ENCODE measurements at regions not wholly inside any gene's neighbourhood (a gene's known extent, or its start where the extent isn't known, plus 50 kb on each side); places are given as distances from the start of the nearest gene placed in this dataset.
"Not testable (repeated sequence)": the region's sequence is repeated elsewhere in the genome, so short reads cannot be mapped to it uniquely, and the experiment has no call there.

DNA sequence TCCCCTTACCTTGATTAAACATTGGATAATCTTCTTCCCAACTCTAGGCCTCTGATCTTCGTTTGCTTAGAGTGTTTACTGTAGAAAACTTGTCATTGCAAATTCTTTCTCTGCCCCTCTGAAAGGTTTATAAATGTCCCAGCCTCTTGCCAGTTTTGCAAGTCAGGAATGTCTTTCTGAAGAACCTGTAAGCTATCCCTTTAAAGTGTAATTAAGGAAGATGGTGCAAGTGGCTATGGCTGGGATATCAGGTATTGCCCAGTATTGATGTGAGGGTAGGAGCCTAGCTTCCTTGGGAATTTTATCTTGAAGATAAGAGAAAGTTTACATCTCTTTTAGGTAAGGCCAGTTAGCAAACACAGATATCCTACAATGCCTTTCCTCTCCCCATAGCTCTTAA is 211.0 kb upstream of the RIMS1 start:
- Histone ChIP-seq H3K27me3 (ENCODE audit: control insufficient read depth, insufficient read depth, low read length) (no peaks in the 10 kb centered on the region), H3K4me3 (ENCODE audit: low read depth, low read length) (no peak overlapping the region), H3K9me3 (ENCODE audit: control insufficient read depth in 2 of 2, low read length in 2 of 2) (no peaks in the 10 kb centered on the region), H3K4me1 (ENCODE audit: control insufficient read depth, insufficient read depth, low read length, poor library complexity, severe bottlenecking) (no peaks in the 10 kb centered on the region), H3K36me3 (ENCODE audit: control insufficient read depth, insufficient read depth, low read length) (no peaks in the 10 kb centered on the region), H3K27ac (ENCODE audit: insufficient read depth, low read length, poor library complexity, severe bottlenecking) (no peak overlapping the region)
- no peak for ATAC-seq (ENCODE audit: low read depth in 2 of 2)
- Mint-ChIP-seq H3K9me3 (peaks cover 0 to 6% (median 1%) of the 10 kb centered on the region in 7 donors), H3K27me3 (no peaks in the 10 kb centered on the region), H3K36me3 (no peaks in the 10 kb centered on the region), H3K4me1 (no peaks in the 10 kb centered on the region), H3K27ac (no peak overlapping the region), H3K4me3 (no peak overlapping the region)
- no peak for DNase-seq

DNA sequence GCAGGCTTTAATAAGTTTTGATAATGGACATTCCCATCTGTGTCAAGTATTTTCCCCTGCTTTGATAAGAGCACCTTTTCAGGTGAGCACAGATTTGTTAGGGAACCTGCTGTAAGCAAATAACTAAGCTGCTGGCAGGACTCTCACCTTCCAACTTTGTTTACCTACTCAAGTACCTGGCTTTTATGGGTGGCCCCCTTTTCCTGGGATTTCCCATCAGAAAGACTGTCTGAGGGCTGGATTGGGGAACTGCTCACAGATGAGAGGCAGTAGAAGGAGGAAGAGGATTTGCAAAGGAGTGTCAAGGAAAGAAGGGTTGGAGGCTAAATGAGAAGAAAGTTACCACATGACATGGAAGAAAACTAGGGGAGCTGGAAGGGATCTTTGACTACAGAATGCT is 210.1 kb upstream of the RIMS1 start:
- Histone ChIP-seq H3K4me3 (ENCODE audit: low read depth, low read length) (no peak overlapping the region), H3K9me3 (ENCODE audit: control insufficient read depth in 2 of 2, low read length in 2 of 2) (no peaks in the 10 kb centered on the region), H3K36me3 (ENCODE audit: control insufficient read depth, insufficient read depth, low read length) (no peaks in the 10 kb centered on the region), H3K27ac (ENCODE audit: insufficient read depth, low read length, poor library complexity, severe bottlenecking) (no peak overlapping the region), H3K4me1 (ENCODE audit: control insufficient read depth, insufficient read depth, low read length, poor library complexity, severe bottlenecking) (no peaks in the 10 kb centered on the region), H3K27me3 (ENCODE audit: control insufficient read depth, insufficient read depth, low read length) (no peaks in the 10 kb centered on the region)
- Mint-ChIP-seq H3K27ac (no peak overlapping the region), H3K4me3 (no peak overlapping the region), H3K9me3 (peaks cover 0 to 6% (median under 1%) of the 10 kb centered on the region in 7 donors), H3K4me1 (no peaks in the 10 kb centered on the region), H3K36me3 (no peaks in the 10 kb centered on the region), H3K27me3 (no peaks in the 10 kb centered on the region)
- ATAC-seq (ENCODE audit: low read depth in 2 of 2): no peak
- DNase-seq: no peak

DNA sequence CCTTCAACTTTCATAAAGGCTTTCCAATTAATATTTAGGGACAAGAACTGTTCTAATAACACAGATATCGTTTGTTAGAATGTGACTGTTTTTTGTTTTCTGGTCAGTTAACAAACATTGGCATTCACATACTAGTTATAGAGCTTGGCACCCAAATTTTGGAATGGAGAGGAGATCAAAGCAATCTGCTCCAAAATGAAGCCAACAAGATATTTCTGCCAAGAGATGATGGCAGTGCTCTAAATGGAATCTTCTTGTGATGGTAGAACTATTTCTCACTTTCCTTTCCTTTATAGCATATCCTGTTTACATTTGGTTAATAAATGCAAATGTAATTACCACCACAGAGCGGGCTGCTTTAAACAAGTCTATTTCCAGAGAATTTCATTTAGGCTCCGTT is 208.3 kb upstream of the RIMS1 start:
- Histone ChIP-seq H3K4me1 (ENCODE audit: control insufficient read depth, insufficient read depth, low read length, poor library complexity, severe bottlenecking) (no peaks in the 10 kb centered on the region), H3K27ac (ENCODE audit: insufficient read depth, low read length, poor library complexity, severe bottlenecking) (no peak overlapping the region), H3K27me3 (ENCODE audit: control insufficient read depth, insufficient read depth, low read length) (no peaks in the 10 kb centered on the region), H3K36me3 (ENCODE audit: control insufficient read depth, insufficient read depth, low read length) (no peaks in the 10 kb centered on the region), H3K4me3 (ENCODE audit: low read depth, low read length) (no peak overlapping the region), H3K9me3 (ENCODE audit: control insufficient read depth in 2 of 2, low read length in 2 of 2) (no peaks in the 10 kb centered on the region)
- H3K36me3 Mint-ChIP-seq: no peaks in the 10 kb centered on the region
- ATAC-seq (ENCODE audit: low read depth in 2 of 2) (no peak), DNase-seq (no peak)
- no peak overlapping the region for H3K4me3 Mint-ChIP-seq
- H3K27me3 Mint-ChIP-seq: no peaks in the 10 kb centered on the region
- H3K9me3 Mint-ChIP-seq: peaks cover 0 to 6% (median 0%) of the 10 kb centered on the region in 7 donors
- no peak overlapping the region for H3K27ac Mint-ChIP-seq
- H3K4me1 Mint-ChIP-seq: no peaks in the 10 kb centered on the region

DNA sequence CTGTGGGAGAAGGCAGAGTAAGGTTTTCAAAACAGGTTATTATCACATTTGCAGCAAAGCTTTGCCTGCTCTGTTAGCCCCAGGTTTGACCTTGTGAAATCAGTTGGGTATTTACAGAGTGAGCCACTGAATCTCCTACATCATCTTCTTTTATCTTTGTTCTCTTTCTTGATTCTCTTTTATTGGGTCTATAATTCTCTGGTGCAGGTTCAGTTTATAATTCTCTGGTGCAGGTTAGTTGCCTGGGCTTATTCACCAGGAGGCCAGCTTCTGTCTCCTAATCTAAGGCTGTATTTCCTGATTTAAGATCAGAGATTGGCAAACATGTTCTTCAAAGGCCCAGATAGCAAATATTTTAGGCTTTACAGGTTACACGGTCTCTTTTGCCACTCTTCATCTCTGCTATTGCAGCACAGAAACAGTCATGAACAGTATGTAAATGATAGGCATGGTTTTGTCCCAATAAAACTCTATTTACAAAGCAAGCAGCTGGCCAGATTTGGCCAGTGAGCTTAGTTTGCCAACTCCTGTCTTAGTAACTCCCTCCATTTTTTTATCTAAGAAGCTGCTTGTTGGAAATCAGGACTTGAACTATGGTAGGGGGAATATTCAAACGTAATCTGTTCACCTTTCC is 205.0 kb upstream of the RIMS1 start:
- H3K36me3 Mint-ChIP-seq: no peaks in the 10 kb centered on the region
- ATAC-seq (ENCODE audit: low read depth in 2 of 2) (no peak), DNase-seq (no peak)
- Histone ChIP-seq H3K36me3 (ENCODE audit: control insufficient read depth, insufficient read depth, low read length) (no peaks in the 10 kb centered on the region), H3K27me3 (ENCODE audit: control insufficient read depth, insufficient read depth, low read length) (no peaks in the 10 kb centered on the region), H3K9me3 (ENCODE audit: control insufficient read depth in 2 of 2, low read length in 2 of 2) (no peaks in the 10 kb centered on the region), H3K27ac (ENCODE audit: insufficient read depth, low read length, poor library complexity, severe bottlenecking) (no peak overlapping the region), H3K4me1 (ENCODE audit: control insufficient read depth, insufficient read depth, low read length, poor library complexity, severe bottlenecking) (no peaks in the 10 kb centered on the region), H3K4me3 (ENCODE audit: low read depth, low read length) (no peak overlapping the region)
- no peaks in the 10 kb centered on the region for H3K27me3 Mint-ChIP-seq
- no peak overlapping the region for H3K27ac Mint-ChIP-seq
- no peak overlapping the region for H3K4me3 Mint-ChIP-seq
- H3K9me3 Mint-ChIP-seq: peaks cover 0 to 4% (median 0%) of the 10 kb centered on the region in 7 donors
- no peaks in the 10 kb centered on the region for H3K4me1 Mint-ChIP-seq

DNA sequence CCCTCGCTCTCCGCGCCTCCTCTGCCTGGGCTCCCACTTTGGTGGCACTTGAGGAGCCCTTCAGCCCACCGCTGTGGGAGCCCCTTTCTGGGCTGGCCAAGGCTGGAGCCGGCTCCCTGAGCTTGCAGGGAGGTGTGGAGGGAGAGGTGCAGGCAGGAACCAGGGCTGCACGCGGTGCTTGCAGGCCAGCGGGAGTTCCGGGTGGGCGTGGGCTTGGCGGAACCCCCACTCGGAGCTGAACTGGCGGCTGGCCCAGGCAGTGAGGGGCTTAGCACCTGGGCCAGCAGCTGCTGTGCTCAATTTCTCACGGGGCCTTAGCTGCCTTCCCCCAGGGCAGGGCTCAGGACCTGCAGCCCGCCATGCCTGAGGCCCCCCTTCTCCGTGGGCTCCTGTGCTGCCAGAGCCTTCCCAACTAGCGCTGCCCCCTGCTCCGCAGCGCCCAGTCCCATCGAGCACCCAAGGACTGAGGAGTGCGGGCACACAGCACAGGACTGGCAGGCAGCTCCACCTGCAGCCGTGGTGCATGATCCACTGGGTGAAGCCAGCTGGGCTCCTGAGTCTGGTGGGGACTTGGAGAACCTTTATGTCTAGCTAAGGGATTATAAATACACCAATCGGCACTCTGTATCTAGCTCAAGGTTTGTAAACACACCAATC is 200.2 kb upstream of the RIMS1 start:
- H3K36me3 Mint-ChIP-seq; H3K4me3 ChIP-seq (ENCODE audit: low read depth, low read length); H3K4me1 ChIP-seq (ENCODE audit: control insufficient read depth, insufficient read depth, low read length, poor library complexity, severe bottlenecking); H3K9me3 Mint-ChIP-seq; ATAC-seq (ENCODE audit: low read depth in 2 of 2); H3K27me3 Mint-ChIP-seq; H3K27me3 ChIP-seq (ENCODE audit: control insufficient read depth, insufficient read depth, low read length); H3K27ac ChIP-seq (ENCODE audit: insufficient read depth, low read length, poor library complexity, severe bottlenecking); H3K4me1 Mint-ChIP-seq; H3K36me3 ChIP-seq (ENCODE audit: control insufficient read depth, insufficient read depth, low read length); H3K4me3 Mint-ChIP-seq; H3K9me3 ChIP-seq (ENCODE audit: control insufficient read depth in 2 of 2, low read length in 2 of 2); H3K27ac Mint-ChIP-seq; DNase-seq: not testable (repeated sequence)

DNA sequence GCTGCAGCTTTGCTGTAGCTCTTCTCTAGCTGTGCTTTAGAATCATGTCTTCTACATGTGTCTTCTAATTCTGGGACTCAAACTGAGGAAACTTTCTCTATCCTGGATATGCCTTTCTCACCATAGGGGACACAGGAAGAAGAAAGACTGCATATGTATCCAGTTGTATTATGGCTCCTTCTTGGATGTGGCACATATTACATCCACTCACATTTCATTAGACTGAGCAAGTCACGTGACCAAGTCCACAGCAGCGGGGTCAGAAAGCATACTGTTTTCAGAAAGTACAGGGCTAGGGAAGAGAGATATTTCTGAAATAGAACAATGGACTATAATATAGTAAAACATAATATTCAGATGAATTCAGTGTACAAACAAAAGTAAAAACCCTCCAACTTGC is 187.6 kb upstream of the RIMS1 start:
- Mint-ChIP-seq H3K27ac (no peak overlapping the region), H3K4me3 (no peak overlapping the region)
- H3K27me3 ChIP-seq (ENCODE audit: control insufficient read depth, insufficient read depth, low read length): no peaks in the 10 kb centered on the region

DNA sequence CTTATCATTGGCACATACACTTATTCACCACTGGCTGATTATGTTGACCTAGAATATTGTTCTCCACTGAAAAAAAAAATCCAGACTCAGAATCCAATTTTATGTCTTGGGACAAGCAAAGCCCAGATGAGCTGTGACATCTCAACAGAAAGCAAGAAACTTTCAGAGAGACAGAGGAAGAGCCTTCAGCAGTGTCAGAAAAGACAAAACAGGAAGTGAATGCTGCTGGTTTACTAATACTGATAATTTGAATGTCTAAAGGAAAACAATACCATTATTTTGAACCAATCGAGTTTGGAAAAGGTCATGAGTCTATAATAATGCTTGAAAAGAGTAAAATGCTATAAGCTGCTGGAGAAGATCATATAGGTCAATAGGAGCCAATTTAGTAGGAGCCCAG is 179.8 kb upstream of the RIMS1 start:
- Mint-ChIP-seq H3K9me3 (peaks cover 0 to 6% (median 0%) of the 10 kb centered on the region in 7 donors), H3K36me3 (no peaks in the 10 kb centered on the region), H3K4me3 (no peak overlapping the region), H3K27me3 (no peaks in the 10 kb centered on the region), H3K4me1 (no peaks in the 10 kb centered on the region), H3K27ac (no peak overlapping the region)
- H3K27ac ChIP-seq (ENCODE audit: insufficient read depth, low read length, poor library complexity, severe bottlenecking): no peak overlapping the region
- DNase-seq (no peak), ATAC-seq (ENCODE audit: low read depth in 2 of 2) (no peak)
- no peaks in the 10 kb centered on the region for H3K27me3 ChIP-seq (ENCODE audit: control insufficient read depth, insufficient read depth, low read length)
- no peaks in the 10 kb centered on the region for H3K4me1 ChIP-seq (ENCODE audit: control insufficient read depth, insufficient read depth, low read length, poor library complexity, severe bottlenecking)
- H3K4me3 ChIP-seq (ENCODE audit: low read depth, low read length): no peak overlapping the region
- H3K36me3 ChIP-seq (ENCODE audit: control insufficient read depth, insufficient read depth, low read length): no peaks in the 10 kb centered on the region
- no peaks in the 10 kb centered on the region for H3K9me3 ChIP-seq (ENCODE audit: control insufficient read depth in 2 of 2, low read length in 2 of 2)

More for the DNA sequence above, 187.6 kb upstream of the RIMS1 start:
- DNase-seq (no peak), ATAC-seq (ENCODE audit: low read depth in 2 of 2) (no peak)
- Mint-ChIP-seq H3K4me1 (no peaks in the 10 kb centered on the region), H3K9me3 (peaks cover 0 to 7% (median 0%) of the 10 kb centered on the region in 7 donors), H3K27me3 (no peaks in the 10 kb centered on the region), H3K36me3 (no peaks in the 10 kb centered on the region)
- Histone ChIP-seq H3K36me3 (ENCODE audit: control insufficient read depth, insufficient read depth, low read length) (no peaks in the 10 kb centered on the region), H3K9me3 (ENCODE audit: control insufficient read depth in 2 of 2, low read length in 2 of 2) (no peaks in the 10 kb centered on the region), H3K4me1 (ENCODE audit: control insufficient read depth, insufficient read depth, low read length, poor library complexity, severe bottlenecking) (no peaks in the 10 kb centered on the region), H3K4me3 (ENCODE audit: low read depth, low read length) (no peak overlapping the region), H3K27ac (ENCODE audit: insufficient read depth, low read length, poor library complexity, severe bottlenecking) (no peak overlapping the region)

DNA sequence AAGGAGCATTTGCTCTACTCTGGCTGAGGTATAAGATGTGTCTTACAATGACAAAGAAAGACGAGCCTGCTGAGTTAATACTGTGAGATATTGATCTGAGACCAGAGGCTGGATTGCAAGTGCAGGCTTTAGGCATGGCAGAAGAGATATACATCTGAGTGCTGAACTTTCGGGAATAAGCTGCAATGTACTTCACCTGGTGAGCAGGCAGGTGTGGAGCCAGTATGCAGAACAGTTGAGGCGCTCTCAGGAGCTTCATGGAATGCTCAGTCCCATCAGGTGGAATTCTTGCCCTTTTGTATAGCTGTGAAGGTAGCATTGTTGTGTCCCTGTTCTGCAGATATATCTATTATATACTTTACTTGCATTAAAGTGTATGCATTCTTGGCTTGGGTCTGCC is 179.3 kb upstream of the RIMS1 start:
- peaks cover 0 to 6% (median 0%) of the 10 kb centered on the region in 7 donors for H3K9me3 Mint-ChIP-seq
- H3K27me3 Mint-ChIP-seq: no peaks in the 10 kb centered on the region
- no peak overlapping the region for H3K27ac ChIP-seq (ENCODE audit: insufficient read depth, low read length, poor library complexity, severe bottlenecking)
- H3K4me3 ChIP-seq (ENCODE audit: low read depth, low read length): no peak overlapping the region
- H3K36me3 Mint-ChIP-seq: no peaks in the 10 kb centered on the region
- H3K36me3 ChIP-seq (ENCODE audit: control insufficient read depth, insufficient read depth, low read length): no peaks in the 10 kb centered on the region
- no peak for DNase-seq
- H3K9me3 ChIP-seq (ENCODE audit: control insufficient read depth in 2 of 2, low read length in 2 of 2): no peaks in the 10 kb centered on the region
- no peaks in the 10 kb centered on the region for H3K4me1 ChIP-seq (ENCODE audit: control insufficient read depth, insufficient read depth, low read length, poor library complexity, severe bottlenecking)
- H3K4me3 Mint-ChIP-seq: no peak overlapping the region
- H3K27ac Mint-ChIP-seq: no peak overlapping the region
- no peaks in the 10 kb centered on the region for H3K4me1 Mint-ChIP-seq
- no peak for ATAC-seq (ENCODE audit: low read depth in 2 of 2)
- no peaks in the 10 kb centered on the region for H3K27me3 ChIP-seq (ENCODE audit: control insufficient read depth, insufficient read depth, low read length)
